ENCODE measurements at regions not wholly inside any gene's neighbourhood (a gene's known extent, or its start where the extent isn't known, plus 50 kb on each side); places are given as distances from the start of the nearest gene placed in this dataset.
A peak's percentile ranks its signal among the peaks of the same experiment; 100 is the strongest.

GRCh38 chr13:40345654-40346372, 320.6 kb downstream of the FOXO1 start:
- peak; percentile 25 to 58 (median 51) for DNase-seq
- Histone ChIP-seq H3K36me3 (ENCODE audit: low read depth) (no peaks in the 10 kb centered on the region), H3K4me3 (no peak overlapping the region), H3K4me1 (ENCODE audit: low read depth) (no peaks in the 10 kb centered on the region), H3K9me3 (no peaks in the 10 kb centered on the region)
- intact Hi-C loops (cut with DNase I, micrococcal nuclease) = no loop called here
- peak; percentile 82 for ATAC-seq
- no peak for TF ChIP-seq CTCF (IDR thresholded peaks at IDR 0.05)

- ATAC-seq (no peak), DNase-seq (no peak)
- no peaks in the 10 kb centered on the region for H3K9me3 ChIP-seq
- no peak for TF ChIP-seq CTCF (IDR thresholded peaks at IDR 0.05)
- no peaks in the 10 kb centered on the region for H3K4me1 ChIP-seq (ENCODE audit: low read depth)
- intact Hi-C loops (cut with DNase I, micrococcal nuclease) = no loop called here
- no peaks in the 10 kb centered on the region for H3K36me3 ChIP-seq (ENCODE audit: low read depth)
- H3K4me3 ChIP-seq = no peak overlapping the region
Measured at GRCh38 chr13:40346592-40346991, 319.8 kb downstream of the FOXO1 start.

- no peak for TF ChIP-seq CTCF (IDR thresholded peaks at IDR 0.05)
- DNase-seq (no peak), ATAC-seq (no peak)
- Histone ChIP-seq H3K4me3 (no peak overlapping the region), H3K36me3 (ENCODE audit: low read depth) (no peaks in the 10 kb centered on the region), H3K4me1 (ENCODE audit: low read depth) (no peaks in the 10 kb centered on the region), H3K9me3 (no peaks in the 10 kb centered on the region)
- intact Hi-C loops (cut with DNase I, micrococcal nuclease) = no loop called here
Measured at GRCh38 chr13:40348096-40348679, 318.3 kb downstream of the FOXO1 start.

- H3K9me3 ChIP-seq = no peaks in the 10 kb centered on the region
- TF ChIP-seq CTCF (IDR thresholded peaks at IDR 0.05) = no peak
- intact Hi-C loops (cut with DNase I, micrococcal nuclease) = no loop called here
- H3K36me3 ChIP-seq (ENCODE audit: low read depth) = no peaks in the 10 kb centered on the region
- H3K4me3 ChIP-seq = no peak overlapping the region
- no peaks in the 10 kb centered on the region for H3K4me1 ChIP-seq (ENCODE audit: low read depth)
- no peak for ATAC-seq
- no peak for DNase-seq
Measured at GRCh38 chr13:40350283-40350992, 316.0 kb downstream of the FOXO1 start.

- DNase-seq = no peak
- intact Hi-C loops (cut with DNase I, micrococcal nuclease) = no loop called here
- no peak for ATAC-seq
- no peaks in the 10 kb centered on the region for H3K4me1 ChIP-seq (ENCODE audit: low read depth)
- H3K4me3 ChIP-seq = no peak overlapping the region
- no peak for TF ChIP-seq CTCF (IDR thresholded peaks at IDR 0.05)
- no peaks in the 10 kb centered on the region for H3K36me3 ChIP-seq (ENCODE audit: low read depth)
- H3K9me3 ChIP-seq = no peaks in the 10 kb centered on the region
Measured at GRCh38 chr13:40351537-40352379, 314.7 kb downstream of the FOXO1 start.

Data from mucosa of descending colon (tissue), 3 donors.